SU-DHL-6 (cell line): ENCODE measurements at regions not wholly inside any gene's neighbourhood (a gene's known extent, or its start where the extent isn't known, plus 50 kb on each side); places are given as distances from the start of the nearest gene placed in this dataset.

Experiments
- EZH2phosphoT487 ChIP-seq: fragments of 200-600 bp; sonication (generic), shearing (Covaris generic); conservative IDR thresholded peaks from 2 replicates; pipeline ENCODE4 v1.6.1; 2018; ENCODE audit warnings: mild to moderate bottlenecking, antibody characterized with exemption, low read length, moderate library complexity, mixed read lengths
- TF ChIP-seq, protein P1 (sequence below): fragments of 200-600 bp; sonication (generic); IDR thresholded peaks from one replicate; pipeline ENCODE4 v1.5.1; 2017; ENCODE audit warnings: antibody characterized with exemption, mild to moderate bottlenecking, low read length, moderate library complexity; ENCODE audit not compliant: insufficient read depth, poor library complexity, severe bottlenecking

DNA sequence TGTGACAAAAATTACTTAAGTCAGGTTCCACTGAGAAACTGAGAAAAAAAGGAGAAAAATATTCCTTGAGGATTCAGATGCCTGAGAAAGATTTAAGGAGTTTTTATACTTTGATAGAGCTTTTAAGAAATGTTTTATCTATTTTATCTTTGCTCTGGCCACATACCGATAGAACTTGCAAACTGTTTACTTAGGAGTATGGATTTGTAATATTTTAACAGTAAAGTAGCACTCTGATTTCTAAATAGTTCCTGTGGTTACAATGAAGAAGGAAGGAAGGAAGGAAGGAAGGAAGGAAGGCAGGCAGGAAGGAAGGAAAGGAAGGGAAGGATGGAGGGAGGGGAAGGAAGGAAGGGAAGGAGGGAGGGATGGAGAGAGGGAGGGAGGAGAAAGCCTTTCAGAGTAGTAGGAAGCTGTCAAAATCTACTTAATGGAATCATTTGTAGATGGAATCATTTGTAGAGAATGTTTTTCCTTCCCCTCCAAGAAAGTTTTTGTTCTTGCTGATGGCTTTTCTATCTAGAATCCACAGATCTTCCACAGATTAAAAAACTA lies 489.0 kb upstream of the ANKRD30A start:
- TF ChIP-seq, protein P1, sequence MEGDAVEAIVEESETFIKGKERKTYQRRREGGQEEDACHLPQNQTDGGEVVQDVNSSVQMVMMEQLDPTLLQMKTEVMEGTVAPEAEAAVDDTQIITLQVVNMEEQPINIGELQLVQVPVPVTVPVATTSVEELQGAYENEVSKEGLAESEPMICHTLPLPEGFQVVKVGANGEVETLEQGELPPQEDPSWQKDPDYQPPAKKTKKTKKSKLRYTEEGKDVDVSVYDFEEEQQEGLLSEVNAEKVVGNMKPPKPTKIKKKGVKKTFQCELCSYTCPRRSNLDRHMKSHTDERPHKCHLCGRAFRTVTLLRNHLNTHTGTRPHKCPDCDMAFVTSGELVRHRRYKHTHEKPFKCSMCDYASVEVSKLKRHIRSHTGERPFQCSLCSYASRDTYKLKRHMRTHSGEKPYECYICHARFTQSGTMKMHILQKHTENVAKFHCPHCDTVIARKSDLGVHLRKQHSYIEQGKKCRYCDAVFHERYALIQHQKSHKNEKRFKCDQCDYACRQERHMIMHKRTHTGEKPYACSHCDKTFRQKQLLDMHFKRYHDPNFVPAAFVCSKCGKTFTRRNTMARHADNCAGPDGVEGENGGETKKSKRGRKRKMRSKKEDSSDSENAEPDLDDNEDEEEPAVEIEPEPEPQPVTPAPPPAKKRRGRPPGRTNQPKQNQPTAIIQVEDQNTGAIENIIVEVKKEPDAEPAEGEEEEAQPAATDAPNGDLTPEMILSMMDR = no peak
- TF ChIP-seq EZH2phosphoT487 = no peak
